Esophagus muscularis mucosa (tissue), 4 donors: ENCODE measurements at regions not wholly inside any gene's neighbourhood (a gene's known extent, or its start where the extent isn't known, plus 50 kb on each side); places are given as distances from the start of the nearest gene placed in this dataset.
A peak's percentile ranks its signal among the peaks of the same experiment; 100 is the strongest.

Experiments used
- DNase-seq: peaks from one replicate; pipeline ENCODE4 v3.0.0-alpha.2; 2017; ENCODE audit errors: extremely low spot score
- H3K27ac ChIP-seq, 4 donors: fragments of 200-600 bp; sonication (generic); replicated peaks in 1 of 4; 1 replicate in 3 of 4; 2 replicates in 1 of 4; pipeline ENCODE4 v1.5.1; 2016 to 2019; ENCODE audit warnings: mild to moderate bottlenecking in 1 of 4
- H3K27me3 ChIP-seq, 4 donors: fragments of 200-600 bp; sonication (generic); one replicate each; pipeline versions ENCODE4 v1.5.1 to v1.6.0; 2016 to 2019
- H3K36me3 ChIP-seq, 4 donors: fragments of 200-600 bp; sonication (generic); one replicate each; pipeline ENCODE4 v1.5.1; 2016 to 2019
- H3K4me1 ChIP-seq, 4 donors: fragments of 200-600 bp; sonication (generic); one replicate each; pipeline ENCODE4 v1.5.1; 2016 to 2019
- H3K4me3 ChIP-seq, 4 donors: fragments of 200-600 bp; sonication (generic); 1 replicate in 2 of 4; 2 replicates in 2 of 4; pipeline ENCODE4 v1.5.1; 2016 to 2019; ENCODE audit warnings: mild to moderate bottlenecking in 4 of 4, moderate library complexity in 1 of 4
- H3K9me3 ChIP-seq, 4 donors: fragments of 200-600 bp; sonication (generic); 1 replicate in 3 of 4; 2 replicates in 1 of 4; pipeline ENCODE4 v1.5.1; 2016 to 2019
- EP300 ChIP-seq: sonication (generic); formaldehyde crosslinking; IDR thresholded peaks from one replicate; pipeline ENCODE4 v1.6.1; 2017; ENCODE audit warnings: antibody characterized with exemption
- POLR2A ChIP-seq: fragments of 450-650 bp; IDR thresholded peaks from one replicate; pipeline ENCODE4 v1.6.1; 2017; ENCODE audit warnings: antibody characterized with exemption, moderate library complexity, mild to moderate bottlenecking, low read depth
- POLR2AphosphoS5 ChIP-seq, 2 donors: sonication (generic); formaldehyde crosslinking; IDR thresholded peaks; one replicate each; pipeline ENCODE4 v1.6.1; 2017; ENCODE audit warnings: antibody characterized with exemption in 2 of 2
- WGBS: methylation state at CpG from one replicate; pipeline ENCODE4 v1.1.5; 2018; 5-methylcytosine and 5-hydroxymethylcytosine counted together
- intact Hi-C: fragments of 100-400 bp; cut with DNase I; formaldehyde crosslinking; loops from one replicate; pipeline ENCODE4 v1.15.1; 2023
- TF ChIP-seq, protein P1 (sequence below), 3 experiments: fragments of 200-600 bp in 2 of 3; fragments of 450-650 bp in 1 of 3; sonication (generic) in 2 of 3; IDR thresholded peaks; one replicate each; pipeline ENCODE4 v1.5.1; 2017 to 2019; ENCODE audit warnings: antibody characterized with exemption in 3 of 3, mild to moderate bottlenecking in 2 of 3, moderate library complexity in 1 of 3

DNA sequence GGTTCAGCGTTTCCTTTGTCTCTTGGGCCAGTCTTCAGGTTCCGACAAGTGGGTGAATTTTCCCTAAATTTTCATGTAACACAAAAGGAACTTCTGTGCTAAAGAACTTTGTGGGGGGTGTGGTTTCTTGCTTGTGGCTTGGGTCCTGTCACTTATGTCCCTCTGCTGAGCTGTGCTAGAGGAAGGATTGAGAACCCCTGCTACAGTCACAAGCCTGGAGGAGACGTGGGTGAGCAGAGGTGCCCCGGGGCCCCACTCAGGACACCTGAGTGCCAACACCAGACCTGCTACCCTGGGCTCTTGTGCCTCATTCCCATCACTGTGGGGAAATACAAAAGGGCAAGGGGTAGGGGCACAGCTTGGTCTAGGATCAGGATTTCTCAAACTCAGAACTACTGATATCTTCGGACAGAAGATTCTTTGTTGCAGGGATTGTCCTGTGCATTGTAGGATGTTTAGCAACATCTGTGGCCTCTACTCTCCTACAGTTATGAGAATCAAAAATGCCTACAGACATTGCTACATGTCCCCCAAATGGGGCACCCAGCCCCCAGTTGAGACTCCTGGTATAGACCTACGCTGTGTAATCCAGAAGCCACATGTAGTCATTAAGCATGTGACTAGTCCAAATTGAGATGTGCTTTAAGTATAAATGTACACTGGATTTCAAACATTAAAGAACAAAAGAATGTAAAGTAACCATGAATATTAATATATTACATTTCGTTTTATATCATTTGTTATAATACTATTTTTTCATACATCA is 128.7 kb downstream of the LY86 start:
- Histone ChIP-seq H3K27me3 (no peaks in the 10 kb centered on the region), H3K4me1 (peaks cover 20 to 27% (median 24%) of the 10 kb centered on the region in 4 donors), H3K27ac (no peak overlapping the region), H3K9me3 (no peaks in the 10 kb centered on the region), H3K4me3 (no peak overlapping the region), H3K36me3 (no peaks in the 10 kb centered on the region)
- intact Hi-C loops: no loop called here
- no peak for TF ChIP-seq POLR2AphosphoS5 (IDR thresholded peaks at IDR 0.05)
- TF ChIP-seq, protein P1, sequence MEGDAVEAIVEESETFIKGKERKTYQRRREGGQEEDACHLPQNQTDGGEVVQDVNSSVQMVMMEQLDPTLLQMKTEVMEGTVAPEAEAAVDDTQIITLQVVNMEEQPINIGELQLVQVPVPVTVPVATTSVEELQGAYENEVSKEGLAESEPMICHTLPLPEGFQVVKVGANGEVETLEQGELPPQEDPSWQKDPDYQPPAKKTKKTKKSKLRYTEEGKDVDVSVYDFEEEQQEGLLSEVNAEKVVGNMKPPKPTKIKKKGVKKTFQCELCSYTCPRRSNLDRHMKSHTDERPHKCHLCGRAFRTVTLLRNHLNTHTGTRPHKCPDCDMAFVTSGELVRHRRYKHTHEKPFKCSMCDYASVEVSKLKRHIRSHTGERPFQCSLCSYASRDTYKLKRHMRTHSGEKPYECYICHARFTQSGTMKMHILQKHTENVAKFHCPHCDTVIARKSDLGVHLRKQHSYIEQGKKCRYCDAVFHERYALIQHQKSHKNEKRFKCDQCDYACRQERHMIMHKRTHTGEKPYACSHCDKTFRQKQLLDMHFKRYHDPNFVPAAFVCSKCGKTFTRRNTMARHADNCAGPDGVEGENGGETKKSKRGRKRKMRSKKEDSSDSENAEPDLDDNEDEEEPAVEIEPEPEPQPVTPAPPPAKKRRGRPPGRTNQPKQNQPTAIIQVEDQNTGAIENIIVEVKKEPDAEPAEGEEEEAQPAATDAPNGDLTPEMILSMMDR (IDR thresholded peaks at IDR 0.05): no peak
- TF ChIP-seq POLR2A: no peak
- no peak for TF ChIP-seq EP300
- no peak for DNase-seq
- 85% methylated on average over 7 of the region's 7 CpGs for WGBS

DNA sequence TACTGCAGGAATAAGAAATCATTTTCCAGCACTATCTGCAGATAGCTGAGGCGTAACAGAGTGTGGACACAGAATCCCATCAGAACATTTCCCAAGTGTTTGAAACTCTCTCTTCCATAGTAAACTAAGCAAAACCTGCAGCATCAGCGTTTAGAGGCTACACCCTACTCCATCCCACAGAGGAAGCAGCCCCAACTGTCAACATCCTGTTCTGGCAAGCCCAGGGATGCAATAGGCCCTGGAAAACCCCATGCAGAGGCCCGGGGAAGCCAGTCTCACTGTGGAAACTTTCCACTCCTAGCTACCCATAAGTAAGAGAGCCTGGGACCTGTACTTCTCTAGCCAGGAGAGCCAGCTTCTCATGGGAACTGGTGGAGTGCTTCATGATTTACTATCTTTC is 129.4 kb downstream of the LY86 start:
- WGBS: 56% methylated on average over 2 of the region's 3 CpGs
- intact Hi-C loops: no loop called here
- no peaks in the 10 kb centered on the region for H3K36me3 ChIP-seq
- TF ChIP-seq POLR2AphosphoS5 (IDR thresholded peaks at IDR 0.05) (peak in 1 of 2 donors; percentile 43), POLR2A (no peak)
- no peak for DNase-seq
- H3K9me3 ChIP-seq: no peaks in the 10 kb centered on the region
- H3K27me3 ChIP-seq: no peaks in the 10 kb centered on the region
- H3K27ac ChIP-seq: peak overlapping the region in 3 of 4 donors; percentile 38 to 47 (median 45)
- H3K4me1 ChIP-seq: peaks cover 12 to 25% (median 19%) of the 10 kb centered on the region in 4 donors
- H3K4me3 ChIP-seq: no peak overlapping the region

DNA sequence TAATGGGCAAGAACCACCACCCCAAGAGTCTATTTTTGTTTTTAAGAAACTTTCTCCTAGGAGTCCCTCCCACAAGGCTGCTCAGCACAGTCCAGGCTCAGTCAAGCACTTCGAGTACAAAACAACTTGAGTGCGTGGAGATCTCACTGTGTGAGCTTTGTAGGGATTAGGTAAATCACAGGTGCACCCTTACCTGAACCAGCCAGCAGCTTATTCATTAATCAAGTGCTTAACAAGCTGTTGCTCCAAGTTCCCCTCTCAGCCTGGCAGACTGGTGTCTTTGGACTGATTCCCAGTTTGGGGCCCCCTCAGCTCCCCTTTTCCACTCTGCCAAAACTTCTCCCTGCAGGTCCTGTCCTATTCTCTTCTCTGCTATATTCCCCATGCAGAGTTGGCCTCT is 133.1 kb downstream of the LY86 start:
- 79% methylated on average over 2 of the region's 2 CpGs for WGBS
- no peaks in the 10 kb centered on the region for H3K9me3 ChIP-seq
- TF ChIP-seq POLR2AphosphoS5 (IDR thresholded peaks at IDR 0.05): no peak
- no peak for TF ChIP-seq EP300
- TF ChIP-seq POLR2A: no peak
- TF ChIP-seq, protein P1 (IDR thresholded peaks at IDR 0.05): no peak

DNA sequence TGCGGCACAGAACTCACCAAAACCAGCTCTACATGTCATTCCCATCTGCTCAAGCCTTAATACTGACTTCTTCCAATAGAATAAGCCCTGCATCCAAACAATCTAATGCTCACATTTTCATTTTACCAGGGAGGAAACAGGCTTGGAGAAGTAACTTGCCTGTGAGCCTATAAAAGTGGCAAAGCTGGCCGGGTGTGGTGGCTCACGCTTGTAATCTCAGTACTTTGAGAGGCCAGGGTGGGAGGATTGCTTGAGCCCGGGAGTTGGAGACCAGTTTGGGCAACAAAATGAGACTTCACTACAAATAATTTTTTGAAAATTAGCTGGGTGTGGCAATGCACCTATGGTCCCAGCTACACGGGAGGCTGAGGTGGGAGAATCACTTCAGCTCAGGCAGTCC is 133.7 kb downstream of the LY86 start:
- no peak overlapping the region for H3K27ac ChIP-seq
- peaks cover 22 to 38% (median 26%) of the 10 kb centered on the region in 4 donors for H3K4me1 ChIP-seq
- DNase-seq: no peak
- no peaks in the 10 kb centered on the region for H3K36me3 ChIP-seq
- no peaks in the 10 kb centered on the region for H3K9me3 ChIP-seq
- intact Hi-C loops: loop anchor here (5.0 to 10.0 kb wide), 2 partner anchors 383 to 895 kb away; partner anchors contain the start of gene RREB1
- H3K27me3 ChIP-seq: no peaks in the 10 kb centered on the region
- no peak overlapping the region for H3K4me3 ChIP-seq
- TF ChIP-seq POLR2A: no peak
- TF ChIP-seq, protein P1 (IDR thresholded peaks at IDR 0.05): no peak
- TF ChIP-seq EP300: no peak
- no peak for TF ChIP-seq POLR2AphosphoS5 (IDR thresholded peaks at IDR 0.05)
- WGBS: 88% methylated on average over 5 of the region's 5 CpGs

More for the DNA sequence above, 133.1 kb downstream of the LY86 start:
- no peak for DNase-seq
- intact Hi-C loops: loop anchor here (5.0 to 10.0 kb wide), 2 partner anchors 383 to 896 kb away; partner anchors contain the start of gene RREB1
- no peak overlapping the region for H3K4me3 ChIP-seq
- no peaks in the 10 kb centered on the region for H3K36me3 ChIP-seq
- H3K27ac ChIP-seq: no peak overlapping the region
- peaks cover 22 to 38% (median 26%) of the 10 kb centered on the region in 4 donors for H3K4me1 ChIP-seq
- no peaks in the 10 kb centered on the region for H3K27me3 ChIP-seq

DNA sequence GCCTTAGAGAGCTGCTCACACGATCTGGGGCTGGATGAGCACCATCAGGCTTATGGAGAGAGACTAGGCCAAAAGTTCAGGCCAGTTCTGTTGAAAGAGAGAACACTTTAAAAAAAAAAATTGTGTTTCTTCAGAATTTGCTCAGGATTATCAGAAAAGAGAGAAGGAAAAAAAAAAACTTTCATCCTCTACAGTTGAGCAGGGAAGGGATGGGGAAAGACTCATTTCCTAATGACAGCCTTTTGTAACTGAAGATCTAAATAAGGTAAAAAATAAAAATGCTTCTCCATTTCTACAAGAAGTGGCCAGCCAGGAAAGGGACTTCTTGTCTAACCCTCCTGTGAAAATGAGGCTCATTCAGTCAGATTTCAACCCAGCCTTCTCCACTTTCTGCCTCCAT is 134.8 kb downstream of the LY86 start:
- H3K27me3 ChIP-seq: no peaks in the 10 kb centered on the region
- 67% methylated on average over 1 of the region's 1 CpG for WGBS
- peak overlapping the region; percentile 65 to 80 (median 71) for H3K27ac ChIP-seq

More for the DNA sequence above, 134.8 kb downstream of the LY86 start:
- H3K4me3 ChIP-seq: no peak overlapping the region
- peaks cover 19 to 35% (median 25%) of the 10 kb centered on the region in 4 donors for H3K4me1 ChIP-seq
- H3K9me3 ChIP-seq: no peaks in the 10 kb centered on the region
- intact Hi-C loops: loop anchor here (5.0 to 10.0 kb wide), 2 partner anchors 381 to 894 kb away; partner anchors contain the start of gene RREB1
- TF ChIP-seq POLR2A (no peak), EP300 (no peak), POLR2AphosphoS5 (IDR thresholded peaks at IDR 0.05) (no peak)
- TF ChIP-seq, protein P1 (IDR thresholded peaks at IDR 0.05): no peak
- no peak for DNase-seq
- no peaks in the 10 kb centered on the region for H3K36me3 ChIP-seq
